ENCODE measurements at regions not wholly inside any gene's neighbourhood (a gene's known extent, or its start where the extent isn't known, plus 50 kb on each side); places are given as distances from the start of the nearest gene placed in this dataset.

DNA sequence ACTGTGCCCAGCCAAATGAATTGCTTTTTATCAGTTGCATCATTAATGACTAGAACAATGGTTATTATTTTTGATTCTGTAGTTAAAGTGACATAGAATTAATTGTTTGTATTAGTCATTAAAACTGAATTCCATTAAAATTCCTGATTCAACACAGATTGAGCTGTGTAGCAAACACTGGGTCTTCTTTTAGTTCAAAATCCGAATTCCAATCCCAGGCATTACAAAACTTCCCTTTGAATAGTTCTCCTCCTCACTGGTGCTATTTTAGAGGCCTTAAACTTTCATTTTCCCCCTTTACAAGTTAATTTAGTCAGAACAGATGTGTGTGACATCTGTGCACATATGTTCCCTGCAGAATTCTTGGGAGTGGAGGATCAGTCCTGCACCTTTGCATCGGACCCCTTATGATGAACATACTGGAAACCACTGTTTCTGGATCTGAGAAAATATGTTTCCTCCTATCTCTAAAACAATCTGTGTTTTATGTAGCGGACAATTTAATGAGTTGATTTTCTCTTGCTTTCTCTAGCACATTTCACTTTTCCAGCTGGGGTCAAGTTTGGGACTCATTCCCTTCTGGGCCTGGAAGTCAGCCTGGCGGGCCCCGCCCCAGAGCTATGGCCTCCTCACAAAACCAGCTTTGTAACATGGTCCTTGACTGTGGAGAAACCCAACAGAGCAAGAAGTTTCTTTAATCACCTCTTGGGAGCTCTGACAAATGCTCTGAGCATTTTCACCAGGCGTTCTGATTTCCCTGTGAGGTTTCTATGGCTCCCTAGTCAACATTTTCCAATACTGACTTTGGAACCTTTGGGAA lies 87.9 kb upstream of the MAMDC2 start:
- WGBS: 76% methylated on average over 6 of the region's 6 CpGs
- Histone ChIP-seq H3K4me3 (ENCODE audit: low read depth in 1 of 3, low read length in 3 of 3) (no peak overlapping the region), H3K4me1 (ENCODE audit: control insufficient read depth in 4 of 4, insufficient read depth in 4 of 4, low read length in 3 of 4) (no peaks in the 10 kb centered on the region), H3K27me3 (ENCODE audit: control insufficient read depth in 4 of 4, insufficient read depth in 4 of 4, low read length in 3 of 4) (peaks cover 0 to 2% (median 0%) of the 10 kb centered on the region in 4 donors), H3K9me3 (ENCODE audit: control insufficient read depth in 4 of 4, low read length in 3 of 4) (peaks cover 0 to 2% (median under 1%) of the 10 kb centered on the region in 4 donors), H3K9ac (ENCODE audit: low read depth in 1 of 2, low read length in 2 of 2) (no peak overlapping the region), H3K36me3 (ENCODE audit: control insufficient read depth in 4 of 4, insufficient read depth in 3 of 4, low read depth in 1 of 4, low read length in 3 of 4) (no peaks in the 10 kb centered on the region), H3K27ac (ENCODE audit: low read depth in 1 of 2, low read length in 2 of 2) (no peak overlapping the region)
- TF ChIP-seq YY1 (IDR thresholded peaks at IDR 0.05): no peak
- TF ChIP-seq, protein P1, sequence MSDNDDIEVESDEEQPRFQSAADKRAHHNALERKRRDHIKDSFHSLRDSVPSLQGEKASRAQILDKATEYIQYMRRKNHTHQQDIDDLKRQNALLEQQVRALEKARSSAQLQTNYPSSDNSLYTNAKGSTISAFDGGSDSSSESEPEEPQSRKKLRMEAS (IDR thresholded peaks at IDR 0.05): no peak
- no peak for TF ChIP-seq NR2F2 (IDR thresholded peaks at IDR 0.05)
- TF ChIP-seq, protein P2, sequence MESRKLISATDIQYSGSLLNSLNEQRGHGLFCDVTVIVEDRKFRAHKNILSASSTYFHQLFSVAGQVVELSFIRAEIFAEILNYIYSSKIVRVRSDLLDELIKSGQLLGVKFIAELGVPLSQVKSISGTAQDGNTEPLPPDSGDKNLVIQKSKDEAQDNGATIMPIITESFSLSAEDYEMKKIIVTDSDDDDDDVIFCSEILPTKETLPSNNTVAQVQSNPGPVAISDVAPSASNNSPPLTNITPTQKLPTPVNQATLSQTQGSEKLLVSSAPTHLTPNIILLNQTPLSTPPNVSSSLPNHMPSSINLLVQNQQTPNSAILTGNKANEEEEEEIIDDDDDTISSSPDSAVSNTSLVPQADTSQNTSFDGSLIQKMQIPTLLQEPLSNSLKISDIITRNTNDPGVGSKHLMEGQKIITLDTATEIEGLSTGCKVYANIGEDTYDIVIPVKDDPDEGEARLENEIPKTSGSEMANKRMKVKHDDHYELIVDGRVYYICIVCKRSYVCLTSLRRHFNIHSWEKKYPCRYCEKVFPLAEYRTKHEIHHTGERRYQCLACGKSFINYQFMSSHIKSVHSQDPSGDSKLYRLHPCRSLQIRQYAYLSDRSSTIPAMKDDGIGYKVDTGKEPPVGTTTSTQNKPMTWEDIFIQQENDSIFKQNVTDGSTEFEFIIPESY (IDR thresholded peaks at IDR 0.05): no peak
- TF ChIP-seq JUND (IDR thresholded peaks at IDR 0.05): no peak
- TF ChIP-seq SP1 (IDR thresholded peaks at IDR 0.05): no peak
- no peak for TF ChIP-seq HNF4A (conservative IDR thresholded peaks at IDR 0.05)
- no peak for TF ChIP-seq RXRA (IDR thresholded peaks at IDR 0.05)
- TF ChIP-seq HNF4G (IDR thresholded peaks at IDR 0.05): no peak
- TF ChIP-seq FOXA2 (IDR thresholded peaks at IDR 0.05): no peak
- TF ChIP-seq, protein P3, sequence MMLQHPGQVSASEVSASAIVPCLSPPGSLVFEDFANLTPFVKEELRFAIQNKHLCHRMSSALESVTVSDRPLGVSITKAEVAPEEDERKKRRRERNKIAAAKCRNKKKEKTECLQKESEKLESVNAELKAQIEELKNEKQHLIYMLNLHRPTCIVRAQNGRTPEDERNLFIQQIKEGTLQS (IDR thresholded peaks at IDR 0.05): no peak
- TF ChIP-seq RAD21 (IDR thresholded peaks at IDR 0.05): no peak
- TF ChIP-seq, protein P4, sequence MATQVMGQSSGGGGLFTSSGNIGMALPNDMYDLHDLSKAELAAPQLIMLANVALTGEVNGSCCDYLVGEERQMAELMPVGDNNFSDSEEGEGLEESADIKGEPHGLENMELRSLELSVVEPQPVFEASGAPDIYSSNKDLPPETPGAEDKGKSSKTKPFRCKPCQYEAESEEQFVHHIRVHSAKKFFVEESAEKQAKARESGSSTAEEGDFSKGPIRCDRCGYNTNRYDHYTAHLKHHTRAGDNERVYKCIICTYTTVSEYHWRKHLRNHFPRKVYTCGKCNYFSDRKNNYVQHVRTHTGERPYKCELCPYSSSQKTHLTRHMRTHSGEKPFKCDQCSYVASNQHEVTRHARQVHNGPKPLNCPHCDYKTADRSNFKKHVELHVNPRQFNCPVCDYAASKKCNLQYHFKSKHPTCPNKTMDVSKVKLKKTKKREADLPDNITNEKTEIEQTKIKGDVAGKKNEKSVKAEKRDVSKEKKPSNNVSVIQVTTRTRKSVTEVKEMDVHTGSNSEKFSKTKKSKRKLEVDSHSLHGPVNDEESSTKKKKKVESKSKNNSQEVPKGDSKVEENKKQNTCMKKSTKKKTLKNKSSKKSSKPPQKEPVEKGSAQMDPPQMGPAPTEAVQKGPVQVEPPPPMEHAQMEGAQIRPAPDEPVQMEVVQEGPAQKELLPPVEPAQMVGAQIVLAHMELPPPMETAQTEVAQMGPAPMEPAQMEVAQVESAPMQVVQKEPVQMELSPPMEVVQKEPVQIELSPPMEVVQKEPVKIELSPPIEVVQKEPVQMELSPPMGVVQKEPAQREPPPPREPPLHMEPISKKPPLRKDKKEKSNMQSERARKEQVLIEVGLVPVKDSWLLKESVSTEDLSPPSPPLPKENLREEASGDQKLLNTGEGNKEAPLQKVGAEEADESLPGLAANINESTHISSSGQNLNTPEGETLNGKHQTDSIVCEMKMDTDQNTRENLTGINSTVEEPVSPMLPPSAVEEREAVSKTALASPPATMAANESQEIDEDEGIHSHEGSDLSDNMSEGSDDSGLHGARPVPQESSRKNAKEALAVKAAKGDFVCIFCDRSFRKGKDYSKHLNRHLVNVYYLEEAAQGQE (IDR thresholded peaks at IDR 0.05): no peak
- no peak for TF ChIP-seq FOXA1 (IDR thresholded peaks at IDR 0.05)
- TF ChIP-seq, protein P5, sequence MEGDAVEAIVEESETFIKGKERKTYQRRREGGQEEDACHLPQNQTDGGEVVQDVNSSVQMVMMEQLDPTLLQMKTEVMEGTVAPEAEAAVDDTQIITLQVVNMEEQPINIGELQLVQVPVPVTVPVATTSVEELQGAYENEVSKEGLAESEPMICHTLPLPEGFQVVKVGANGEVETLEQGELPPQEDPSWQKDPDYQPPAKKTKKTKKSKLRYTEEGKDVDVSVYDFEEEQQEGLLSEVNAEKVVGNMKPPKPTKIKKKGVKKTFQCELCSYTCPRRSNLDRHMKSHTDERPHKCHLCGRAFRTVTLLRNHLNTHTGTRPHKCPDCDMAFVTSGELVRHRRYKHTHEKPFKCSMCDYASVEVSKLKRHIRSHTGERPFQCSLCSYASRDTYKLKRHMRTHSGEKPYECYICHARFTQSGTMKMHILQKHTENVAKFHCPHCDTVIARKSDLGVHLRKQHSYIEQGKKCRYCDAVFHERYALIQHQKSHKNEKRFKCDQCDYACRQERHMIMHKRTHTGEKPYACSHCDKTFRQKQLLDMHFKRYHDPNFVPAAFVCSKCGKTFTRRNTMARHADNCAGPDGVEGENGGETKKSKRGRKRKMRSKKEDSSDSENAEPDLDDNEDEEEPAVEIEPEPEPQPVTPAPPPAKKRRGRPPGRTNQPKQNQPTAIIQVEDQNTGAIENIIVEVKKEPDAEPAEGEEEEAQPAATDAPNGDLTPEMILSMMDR (IDR thresholded peaks at IDR 0.05; ENCODE audit: low read depth, low read length, missing input control): no peak
- TF ChIP-seq TAF1 (conservative IDR thresholded peaks at IDR 0.05): no peak
- TF ChIP-seq GABPA (IDR thresholded peaks at IDR 0.05 in 1 of 2, conservative IDR thresholded peaks at IDR 0.05 in 1 of 2): no peak
- TF ChIP-seq EGR1 (IDR thresholded peaks at IDR 0.05; ENCODE audit: low read depth in 2 of 2): no peak
- DNase-seq (ENCODE audit: low spot score): no peak

Data from liver (tissue), 8 donors.